ENCODE measurements at regions not wholly inside any gene's neighbourhood (a gene's known extent, or its start where the extent isn't known, plus 50 kb on each side); places are given as distances from the start of the nearest gene placed in this dataset.

DNA sequence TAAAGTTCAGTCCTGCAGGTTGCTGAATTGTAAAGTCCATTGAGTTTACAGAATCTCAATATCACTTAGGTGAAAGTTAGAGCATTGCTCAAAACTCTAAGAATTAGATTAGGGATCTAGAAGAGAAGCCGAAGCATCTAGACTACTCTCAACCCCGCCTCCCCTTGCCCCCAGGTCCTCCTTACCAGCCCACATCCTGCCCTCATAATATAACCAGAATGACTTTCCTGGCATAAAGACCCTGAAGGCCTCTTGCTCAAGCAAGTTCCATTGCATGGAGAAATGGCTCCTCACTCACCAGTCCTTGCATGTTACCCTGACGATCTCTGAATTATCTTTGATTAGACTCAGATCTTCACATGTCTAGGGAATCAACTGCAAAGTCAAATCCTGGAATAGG, 78.8 kb downstream of the SPATA31C2 start:
- no peak overlapping the region for H2BK15ac ChIP-seq (ENCODE audit: low read depth, low read length)
- no peak overlapping the region for H2BK20ac ChIP-seq (ENCODE audit: low read depth, low read length, poor library complexity, severe bottlenecking)
- H4K20me1 ChIP-seq (ENCODE audit: control insufficient read depth, insufficient read depth, insufficient read length): no peaks in the 10 kb centered on the region
- no peaks in the 10 kb centered on the region for H3K79me2 ChIP-seq (ENCODE audit: insufficient read depth, low read length)
- no peaks in the 10 kb centered on the region for H3K27me3 ChIP-seq (ENCODE audit: insufficient read depth, low read length)
- Mint-ChIP-seq H3K4me1 (peaks cover 0 to 5% of the 10 kb centered on the region in 2 experiments; a peak in 2 of 4 replicates), H3K9me3 (peaks cover 2 to 5% of the 10 kb centered on the region in 2 experiments; a peak in 2 of 5 replicates), H3K27me3 (ENCODE audit: low read depth) (peaks cover 18% of the 10 kb centered on the region), H3K36me3 (ENCODE audit: insufficient read depth in 1 of 3, low read depth in 3 of 3) (no peaks in the 10 kb centered on the region; a peak in 1 of 7 replicates), H3K27ac (no peak overlapping the region), H3K4me3 (no peak overlapping the region)
- no peaks in the 10 kb centered on the region for H3K9me3 ChIP-seq (ENCODE audit: control insufficient read depth, low read depth, low read length)
- no peak overlapping the region for H3K18ac ChIP-seq (ENCODE audit: insufficient read length, low read depth, low read length)
- no peak overlapping the region for H3K4ac ChIP-seq (ENCODE audit: low read depth, low read length)
- no peaks in the 10 kb centered on the region for H3K23me2 ChIP-seq (ENCODE audit: insufficient read length, low read depth, low read length, poor library complexity, severe bottlenecking)
- H3K79me1 ChIP-seq (ENCODE audit: insufficient read depth, low read depth, low read length, poor library complexity, severe bottlenecking): no peaks in the 10 kb centered on the region
- no peak overlapping the region for H4K91ac ChIP-seq (ENCODE audit: insufficient read length, low read depth, low read length)
- H3K9ac ChIP-seq (ENCODE audit: extremely low read depth, insufficient read length, low read length): no peak overlapping the region
- H3K4me1 ChIP-seq (ENCODE audit: insufficient read depth, low read length): no peaks in the 10 kb centered on the region
- no peak overlapping the region for H3K56ac ChIP-seq (ENCODE audit: insufficient read length, low read depth, low read length)
- DNase-seq: no peak
- H3K27ac ChIP-seq (ENCODE audit: insufficient read length, low read depth, low read length): no peak overlapping the region
- TF ChIP-seq, protein P1, sequence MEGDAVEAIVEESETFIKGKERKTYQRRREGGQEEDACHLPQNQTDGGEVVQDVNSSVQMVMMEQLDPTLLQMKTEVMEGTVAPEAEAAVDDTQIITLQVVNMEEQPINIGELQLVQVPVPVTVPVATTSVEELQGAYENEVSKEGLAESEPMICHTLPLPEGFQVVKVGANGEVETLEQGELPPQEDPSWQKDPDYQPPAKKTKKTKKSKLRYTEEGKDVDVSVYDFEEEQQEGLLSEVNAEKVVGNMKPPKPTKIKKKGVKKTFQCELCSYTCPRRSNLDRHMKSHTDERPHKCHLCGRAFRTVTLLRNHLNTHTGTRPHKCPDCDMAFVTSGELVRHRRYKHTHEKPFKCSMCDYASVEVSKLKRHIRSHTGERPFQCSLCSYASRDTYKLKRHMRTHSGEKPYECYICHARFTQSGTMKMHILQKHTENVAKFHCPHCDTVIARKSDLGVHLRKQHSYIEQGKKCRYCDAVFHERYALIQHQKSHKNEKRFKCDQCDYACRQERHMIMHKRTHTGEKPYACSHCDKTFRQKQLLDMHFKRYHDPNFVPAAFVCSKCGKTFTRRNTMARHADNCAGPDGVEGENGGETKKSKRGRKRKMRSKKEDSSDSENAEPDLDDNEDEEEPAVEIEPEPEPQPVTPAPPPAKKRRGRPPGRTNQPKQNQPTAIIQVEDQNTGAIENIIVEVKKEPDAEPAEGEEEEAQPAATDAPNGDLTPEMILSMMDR (conservative IDR thresholded peaks at IDR 0.05): no peak
- no peak overlapping the region for H2BK12ac ChIP-seq (ENCODE audit: insufficient read length, low read depth, low read length)
- H2BK120ac ChIP-seq (ENCODE audit: low read depth, low read length, poor library complexity, severe bottlenecking): no peak overlapping the region
- H3T11ph ChIP-seq (ENCODE audit: low read length): no peak overlapping the region
- no CpG with 5 or more reads among the region's 3 CpGs for WGBS (ENCODE audit: extremely low coverage, insufficient read length, low lambda C conversion rate)
- no peak overlapping the region for H2BK5ac ChIP-seq (ENCODE audit: insufficient read length, low read length)
- no peak overlapping the region for H2AFZ ChIP-seq (ENCODE audit: low read length)
- H4K5ac ChIP-seq (ENCODE audit: insufficient read length, low read depth, low read length): no peak overlapping the region
- H3K4me2 ChIP-seq (ENCODE audit: insufficient read depth, insufficient read length, low read length): no peak overlapping the region
- no peak overlapping the region for H3K23ac ChIP-seq (ENCODE audit: insufficient read length, low read depth, low read length)
- no peak overlapping the region for H3K14ac ChIP-seq (ENCODE audit: insufficient read depth, low read length)
- no peak overlapping the region for H2AK5ac ChIP-seq (ENCODE audit: insufficient read length, low read length)
- H4K8ac ChIP-seq (replicated peaks; ENCODE audit: insufficient read length, low read depth, low read length): no peak overlapping the region
